OCI-LY7 (cell line): ENCODE measurements at regions not wholly inside any gene's neighbourhood (a gene's known extent, or its start where the extent isn't known, plus 50 kb on each side); places are given as distances from the start of the nearest gene placed in this dataset.

Source experiments
- CTCF ChIP-seq: fragments of 200-600 bp; sonication (generic); conservative IDR thresholded peaks from 2 replicates; pipeline ENCODE4 v1.5.1; 2014; ENCODE audit warnings: mild to moderate bottlenecking, antibody characterized with exemption, low read length, moderate library complexity, mixed read lengths
- EZH2phosphoT487 ChIP-seq: fragments of 200-600 bp; sonication (generic); IDR thresholded peaks from 2 replicates; pipeline ENCODE4 v1.6.1; 2018; ENCODE audit warnings: low read depth, borderline replicate concordance, mild to moderate bottlenecking, mixed run types, antibody characterized with exemption, low read length, moderate library complexity, mixed read lengths

- no peak for TF ChIP-seq CTCF
- no peak for TF ChIP-seq EZH2phosphoT487
These were observed 1271.5 kb downstream of the BRD1 start for GRCh38 chr22:48556222-48556621.
